IMR-90 (cell line): ENCODE measurements at regions not wholly inside any gene's neighbourhood (a gene's known extent, or its start where the extent isn't known, plus 50 kb on each side); places are given as distances from the start of the nearest gene placed in this dataset.

Experiments
- ATAC-seq: fragments of 200-7000 bp; cut with Tn5 transposase; 2 replicates; pipeline ENCODE4 v1.9.1; 2020; ENCODE audit warnings: low read depth, mild to moderate bottlenecking, moderate library complexity
- BruUV-seq: library from RNA; stranded (reverse); fragments of 400-500 nt; replicated peaks from 2 replicates; lab custom pipeline; 2021; lab: Mats Ljungman, UMichigan
- CTCF ChIA-PET: fragments of 300-600 bp; formaldehyde crosslinking; extraction: SDS; loops from one replicate; lab custom pipeline; 2021; ENCODE audit warnings: antibody characterized with exemption; lab: Yijun Ruan, JAX
- POLR2A ChIA-PET: fragments of 300-600 bp; sonication (Branson Sonifier 250); formaldehyde crosslinking; loops from one replicate; lab custom pipeline; 2022; ENCODE audit warnings: antibody characterized with exemption; ENCODE audit not compliant: unreplicated experiment; lab: Charles Lee
- DNase-seq: peaks from one replicate; pipeline ENCODE4 v3.0.0; 2013
- H2AFZ ChIP-seq: replicated peaks from 2 replicates; pipeline ENCODE3; 2013; ENCODE audit warnings: low read length, mild to moderate bottlenecking; ENCODE audit not compliant: poor library complexity
- H2AK5ac ChIP-seq: 2 replicates; pipeline ENCODE4 v1.6.1; 2013; ENCODE audit warnings: low read depth, low read length, inconsistent platforms
- H2AK9ac ChIP-seq: replicated peaks from 2 replicates; pipeline ENCODE3; 2013; ENCODE audit warnings: mild to moderate bottlenecking, low read depth, low read length, moderate library complexity; ENCODE audit not compliant: poor library complexity
- H2BK120ac ChIP-seq: 2 replicates; pipeline ENCODE4 v1.6.1; 2013; ENCODE audit warnings: low read depth, low read length, inconsistent platforms
- H2BK15ac ChIP-seq: 3 replicates; pipeline ENCODE4 v1.6.1; 2013; ENCODE audit warnings: low read depth, low read length, inconsistent platforms
- H2BK20ac ChIP-seq: 2 replicates; pipeline ENCODE4 v1.6.1; 2013; ENCODE audit warnings: low read depth, mild to moderate bottlenecking, inconsistent platforms, low read length, moderate library complexity
- H2BK5ac ChIP-seq: 2 replicates; pipeline ENCODE4 v1.6.1; 2013; ENCODE audit warnings: mild to moderate bottlenecking, low read depth, low read length, inconsistent platforms; ENCODE audit not compliant: poor library complexity, severe bottlenecking
- H3K14ac ChIP-seq: replicated peaks from 2 replicates; pipeline ENCODE4 v1.6.1; 2013; ENCODE audit warnings: low read depth, low read length, inconsistent platforms
- H3K18ac ChIP-seq: 2 replicates; pipeline ENCODE4 v1.6.1; 2013; ENCODE audit warnings: low read depth, low read length, control low read depth
- H3K23ac ChIP-seq: 2 replicates; pipeline ENCODE4 v1.6.1; 2013; ENCODE audit warnings: low read depth, low read length, inconsistent platforms
- H3K27ac ChIP-seq: 2 replicates; pipeline ENCODE4 v1.5.1; 2013; ENCODE audit warnings: mild to moderate bottlenecking, control low read depth, low read length; ENCODE audit not compliant: insufficient read depth
- H3K27me3 ChIP-seq: 2 replicates; pipeline ENCODE4 v1.6.1; 2013; ENCODE audit warnings: low read length; ENCODE audit not compliant: control insufficient read depth, insufficient read depth
- H3K36me3 ChIP-seq: 2 replicates; pipeline ENCODE4 v1.6.1; 2013; ENCODE audit warnings: low read length, mixed read lengths; ENCODE audit not compliant: control insufficient read depth, insufficient read depth
- H3K4ac ChIP-seq: 2 replicates; pipeline ENCODE4 v1.6.1; 2013; ENCODE audit warnings: low read depth, low read length, inconsistent platforms
- H3K4me1 ChIP-seq: 2 replicates; pipeline ENCODE4 v1.6.1; 2013; ENCODE audit warnings: low read length, mixed read lengths; ENCODE audit not compliant: control insufficient read depth, insufficient read depth
- H3K4me2 ChIP-seq: 2 replicates; pipeline ENCODE4 v1.6.1; 2013; ENCODE audit warnings: low read depth, mild to moderate bottlenecking, control low read depth, low read length, moderate library complexity
- H3K4me3 ChIP-seq: 2 replicates; pipeline ENCODE4 v1.5.1; 2013; ENCODE audit warnings: low read depth, mild to moderate bottlenecking, control low read depth, low read length, moderate library complexity; ENCODE audit not compliant: insufficient read depth
- H3K56ac ChIP-seq: 2 replicates; pipeline ENCODE4 v1.6.1; 2013; ENCODE audit warnings: low read length, inconsistent platforms; ENCODE audit not compliant: insufficient read depth; ENCODE audit errors: extremely low read depth
- H3K79me1 ChIP-seq, 2 experiments: 2 replicates each; pipeline ENCODE4 v1.6.1; 2013; ENCODE audit warnings: low read length in 2 of 2, inconsistent platforms in 1 of 2, low read depth in 1 of 2
- H3K9ac ChIP-seq: 2 replicates; pipeline ENCODE4 v1.6.1; 2013; ENCODE audit warnings: low read depth, low read length, control low read depth
- H3K9me1 ChIP-seq: 2 replicates; pipeline ENCODE4 v1.6.1; 2013; ENCODE audit warnings: low read length, inconsistent platforms; ENCODE audit not compliant: insufficient read depth
- H3K9me3 ChIP-seq: 2 replicates; pipeline ENCODE4 v1.6.1; 2013; ENCODE audit warnings: low read length; ENCODE audit not compliant: control insufficient read depth, insufficient read depth
- H4K20me1 ChIP-seq: 2 replicates; pipeline ENCODE4 v1.6.1; 2013; ENCODE audit warnings: low read length, inconsistent platforms; ENCODE audit not compliant: insufficient read depth
- H4K5ac ChIP-seq: 2 replicates; pipeline ENCODE4 v1.6.1; 2013; ENCODE audit warnings: mild to moderate bottlenecking, low read depth, low read length, control low read depth
- H4K8ac ChIP-seq, 2 experiments: 2 replicates each; pipeline ENCODE4 v1.6.1; 2013; ENCODE audit warnings: low read depth in 2 of 2, low read length in 2 of 2, control low read depth in 1 of 2, inconsistent platforms in 1 of 2
- H4K91ac ChIP-seq: 2 replicates; pipeline ENCODE4 v1.6.1; 2013; ENCODE audit warnings: low read depth, low read length, inconsistent platforms; ENCODE audit not compliant: insufficient read depth
- BHLHE40 ChIP-seq: fragments of 150-350 bp; IDR thresholded peaks from 2 replicates; pipeline ENCODE4 v1.6.1; 2016; ENCODE audit warnings: mild to moderate bottlenecking, low read depth, low read length
- CEBPB ChIP-seq: IDR thresholded peaks from 2 replicates; pipeline ENCODE4 v1.6.1; 2012; ENCODE audit warnings: low read depth, low read length, improper control_type of control experiment
- CHD1 ChIP-seq: IDR thresholded peaks from 2 replicates; pipeline ENCODE4 v1.6.1; 2012; ENCODE audit warnings: low read depth, low read length, improper control_type of control experiment
- CTCF ChIP-seq: conservative IDR thresholded peaks from 2 replicates; pipeline ENCODE4 v1.5.1; 2012; ENCODE audit warnings: mild to moderate bottlenecking, low read depth, low read length, improper control_type of control experiment
- ELK1 ChIP-seq: fragments of 150-350 bp; IDR thresholded peaks from 2 replicates; pipeline ENCODE4 v1.6.1; 2016; ENCODE audit warnings: low read depth, mild to moderate bottlenecking, low read length, moderate library complexity, borderline replicate concordance
- FOS ChIP-seq: fragments of 150-350 bp; IDR thresholded peaks from 2 replicates; pipeline ENCODE4 v1.6.1; 2016; ENCODE audit warnings: low read depth, low read length
- MAFK ChIP-seq: IDR thresholded peaks from 2 replicates; pipeline ENCODE4 v1.6.1; 2012; ENCODE audit warnings: low read depth, low read length, improper control_type of control experiment
- MAZ ChIP-seq: IDR thresholded peaks from 2 replicates; pipeline ENCODE4 v1.6.1; 2012; ENCODE audit warnings: low read depth, mild to moderate bottlenecking, low read length, improper control_type of control experiment, moderate library complexity, borderline replicate concordance
- MXI1 ChIP-seq: IDR thresholded peaks from 2 replicates; pipeline ENCODE4 v1.6.1; 2012; ENCODE audit warnings: low read depth, mild to moderate bottlenecking, low read length, moderate library complexity, borderline replicate concordance
- NFE2L2 ChIP-seq: fragments of 150-350 bp; IDR thresholded peaks from 2 replicates; pipeline ENCODE4 v1.6.1; 2016; ENCODE audit warnings: low read depth, mild to moderate bottlenecking, low read length
- POLR2A ChIP-seq: IDR thresholded peaks from 2 replicates; pipeline ENCODE4 v1.6.1; 2012; ENCODE audit warnings: mild to moderate bottlenecking, low read depth, low read length
- RAD21 ChIP-seq: IDR thresholded peaks from 2 replicates; pipeline ENCODE4 v1.6.1; 2012; ENCODE audit warnings: low read length, improper control_type of control experiment
- RCOR1 ChIP-seq: IDR thresholded peaks from 2 replicates; pipeline ENCODE4 v1.6.1; 2012; ENCODE audit warnings: mild to moderate bottlenecking, low read length, improper control_type of control experiment; ENCODE audit not compliant: insufficient replicate concordance
- RFX5 ChIP-seq: IDR thresholded peaks from 2 replicates; pipeline ENCODE4 v1.8.0; 2012; ENCODE audit warnings: low read depth, mild to moderate bottlenecking, low read length, moderate library complexity
- SMC3 ChIP-seq: fragments of 150-350 bp; IDR thresholded peaks from 2 replicates; pipeline ENCODE4 v1.6.1; 2016; ENCODE audit warnings: low read depth, mild to moderate bottlenecking, antibody characterized with exemption, low read length, moderate library complexity
- USF2 ChIP-seq: fragments of 150-350 bp; IDR thresholded peaks from 2 replicates; pipeline ENCODE4 v1.6.1; 2017; ENCODE audit warnings: mild to moderate bottlenecking, antibody characterized with exemption, low read length, low read depth
- WGBS, 2 experiments: methylation state at CpG; one replicate each; pipeline versions ENCODE4 v1.1.5 to v1.1.7; 2013; ENCODE audit warnings: missing lambda C conversion rate in 2 of 2; ENCODE audit not compliant: insufficient read length in 1 of 2; ENCODE audit errors: extremely low coverage in 2 of 2; 5-methylcytosine and 5-hydroxymethylcytosine counted together
- dilution Hi-C: fragments of 300-500 bp; cut with HindIII; formaldehyde crosslinking; loops from one replicate; pipeline ENCODE4 v1.14.3; 2018; ENCODE audit warnings: low sequenced_read_pairs; ENCODE audit not compliant: unreplicated experiment
- in situ Hi-C: fragments of 300-500 bp; cut with MboI; formaldehyde crosslinking; loops from 3 replicates; pipeline ENCODE4 v1.14.3; 2019; ENCODE audit warnings: low sequenced_read_pairs, inconsistent platforms, mixed read lengths
- intact Hi-C: fragments of 100-400 bp; cut with micrococcal nuclease; formaldehyde crosslinking; loops from 2 replicates; pipeline ENCODE4 v1.10.0; 2022

- no peak overlapping the region for H3K4ac ChIP-seq
- TF ChIP-seq NFE2L2 (no peak), RFX5 (no peak), RCOR1 (no peak), ELK1 (no peak), MAFK (no peak), MAZ (no peak), CHD1 (no peak), FOS (no peak), RAD21 (no peak), SMC3 (no peak), USF2 (no peak), CEBPB (no peak), MXI1 (no peak), CTCF (no peak), BHLHE40 (no peak), POLR2A (no peak)
- H2BK120ac ChIP-seq: no peak overlapping the region
- in situ Hi-C loops (no loop called here), intact Hi-C loops (no loop called here), dilution Hi-C loops (no loop called here)
- no peak overlapping the region for H2AFZ ChIP-seq
- no peaks in the 10 kb centered on the region for H3K27me3 ChIP-seq
- no peaks in the 10 kb centered on the region for H3K9me1 ChIP-seq
- no peak overlapping the region for H2AK5ac ChIP-seq
- ChIA-PET CTCF (interaction anchor here (1.4 kb wide), 1 partner anchor 9 kb away, joined by 4 read pairs; no protein-coding TSS in a partner anchor), POLR2A (no interaction called here)
- no peak overlapping the region for H2BK15ac ChIP-seq
- no peak overlapping the region for H4K8ac ChIP-seq
- H3K9ac ChIP-seq: no peak overlapping the region
- H3K4me2 ChIP-seq: no peak overlapping the region
- H2BK20ac ChIP-seq: no peak overlapping the region
- no peak overlapping the region for H3K18ac ChIP-seq
- no TSS peak for BruUV-seq
- H2BK5ac ChIP-seq: no peak overlapping the region
- no peak overlapping the region for H3K14ac ChIP-seq
- H3K56ac ChIP-seq: no peak overlapping the region
- H4K5ac ChIP-seq: no peak overlapping the region
- no peaks in the 10 kb centered on the region; the same call in 1 of the 2 replicates for H3K4me1 ChIP-seq
- no peaks in the 10 kb centered on the region for H3K36me3 ChIP-seq
- no peak overlapping the region for H2AK9ac ChIP-seq
- H4K91ac ChIP-seq: no peak overlapping the region
- ATAC-seq (no peak), DNase-seq (no peak)
- WGBS, 2 experiments: no CpG with 5 or more reads among the region's 2 CpGs
- H3K4me3 ChIP-seq: no peak overlapping the region
- H3K23ac ChIP-seq: no peak overlapping the region
- H3K27ac ChIP-seq: no peak overlapping the region
- no peaks in the 10 kb centered on the region for H3K9me3 ChIP-seq
- H4K20me1 ChIP-seq: no peaks in the 10 kb centered on the region
- H3K79me1 ChIP-seq: no peaks in the 10 kb centered on the region
Observed at GRCh38 chr2:220337611-220338440, 710.4 kb downstream of the SLC4A3 start.
